ENCODE measurements at regions not wholly inside any gene's neighbourhood (a gene's known extent, or its start where the extent isn't known, plus 50 kb on each side); places are given as distances from the start of the nearest gene placed in this dataset.
"Not testable (repeated sequence)": the region's sequence is repeated elsewhere in the genome, so short reads cannot be mapped to it uniquely, and the experiment has no call there.

GRCh38 chr10:33092596-33092995 lies 134.6 kb upstream of the ITGB1 start:
- Histone ChIP-seq H3K9ac (ENCODE audit: low read depth in 1 of 2, low read length in 2 of 2) (no peak overlapping the region), H3K4me1 (ENCODE audit: control insufficient read depth in 1 of 2, insufficient read depth in 2 of 2, low read length in 2 of 2) (no peaks in the 10 kb centered on the region), H3K36me3 (ENCODE audit: control insufficient read depth in 1 of 2, insufficient read depth in 2 of 2, low read length in 2 of 2) (no peaks in the 10 kb centered on the region), H3K9me3 (ENCODE audit: control insufficient read depth in 1 of 2, low read length in 2 of 2) (peaks cover 0 to 7% of the 10 kb centered on the region in 2 donors), H3K27me3 (ENCODE audit: control insufficient read depth in 1 of 2, insufficient read depth in 2 of 2, low read length in 2 of 2) (no peaks in the 10 kb centered on the region), H3K4me3 (ENCODE audit: low read depth in 1 of 2, low read length in 2 of 2) (no peak overlapping the region), H3K27ac (ENCODE audit: low read depth, low read length) (no peak overlapping the region)

- Histone ChIP-seq H3K36me3 (ENCODE audit: control insufficient read depth in 1 of 2, insufficient read depth in 2 of 2, low read length in 2 of 2) (no peaks in the 10 kb centered on the region), H3K4me1 (ENCODE audit: control insufficient read depth in 1 of 2, insufficient read depth in 2 of 2, low read length in 2 of 2) (no peaks in the 10 kb centered on the region), H3K27ac (ENCODE audit: low read depth, low read length) (no peak overlapping the region), H3K27me3 (ENCODE audit: control insufficient read depth in 1 of 2, insufficient read depth in 2 of 2, low read length in 2 of 2) (no peaks in the 10 kb centered on the region), H3K9me3 (ENCODE audit: control insufficient read depth in 1 of 2, low read length in 2 of 2) (peaks cover 0 to 7% of the 10 kb centered on the region in 2 donors), H3K4me3 (ENCODE audit: low read depth in 1 of 2, low read length in 2 of 2) (no peak overlapping the region), H3K9ac (ENCODE audit: low read depth in 1 of 2, low read length in 2 of 2) (no peak overlapping the region)
Measured at GRCh38 chr10:33091201-33091600, 133.2 kb upstream of the ITGB1 start.

GRCh38 chr10:33088990-33089389 lies 131.0 kb upstream of the ITGB1 start:
- Histone ChIP-seq H3K27me3 (ENCODE audit: control insufficient read depth in 1 of 2, insufficient read depth in 2 of 2, low read length in 2 of 2) (no peaks in the 10 kb centered on the region), H3K9ac (ENCODE audit: low read depth in 1 of 2, low read length in 2 of 2) (no peak overlapping the region), H3K4me3 (ENCODE audit: low read depth in 1 of 2, low read length in 2 of 2) (no peak overlapping the region), H3K27ac (ENCODE audit: low read depth, low read length) (no peak overlapping the region), H3K9me3 (ENCODE audit: control insufficient read depth in 1 of 2, low read length in 2 of 2) (no peaks in the 10 kb centered on the region), H3K4me1 (ENCODE audit: control insufficient read depth in 1 of 2, insufficient read depth in 2 of 2, low read length in 2 of 2) (no peaks in the 10 kb centered on the region), H3K36me3 (ENCODE audit: control insufficient read depth in 1 of 2, insufficient read depth in 2 of 2, low read length in 2 of 2) (no peaks in the 10 kb centered on the region)

- Histone ChIP-seq H3K4me3 (ENCODE audit: low read depth in 1 of 2, low read length in 2 of 2) (no peak overlapping the region), H3K27ac (ENCODE audit: low read depth, low read length) (no peak overlapping the region), H3K36me3 (ENCODE audit: control insufficient read depth in 1 of 2, insufficient read depth in 2 of 2, low read length in 2 of 2) (no peaks in the 10 kb centered on the region), H3K9me3 (ENCODE audit: control insufficient read depth in 1 of 2, low read length in 2 of 2) (no peaks in the 10 kb centered on the region), H3K27me3 (ENCODE audit: control insufficient read depth in 1 of 2, insufficient read depth in 2 of 2, low read length in 2 of 2) (no peaks in the 10 kb centered on the region), H3K9ac (ENCODE audit: low read depth in 1 of 2, low read length in 2 of 2) (no peak overlapping the region), H3K4me1 (ENCODE audit: control insufficient read depth in 1 of 2, insufficient read depth in 2 of 2, low read length in 2 of 2) (no peaks in the 10 kb centered on the region)
Measured at GRCh38 chr10:33087922-33088321, 129.9 kb upstream of the ITGB1 start.

GRCh38 chr10:33087152-33087551 lies 129.1 kb upstream of the ITGB1 start:
- Histone ChIP-seq H3K36me3 (ENCODE audit: control insufficient read depth in 1 of 2, insufficient read depth in 2 of 2, low read length in 2 of 2) (no peaks in the 10 kb centered on the region), H3K4me1 (ENCODE audit: control insufficient read depth in 1 of 2, insufficient read depth in 2 of 2, low read length in 2 of 2) (no peaks in the 10 kb centered on the region), H3K4me3 (ENCODE audit: low read depth in 1 of 2, low read length in 2 of 2) (no peak overlapping the region), H3K27ac (ENCODE audit: low read depth, low read length) (no peak overlapping the region), H3K9me3 (ENCODE audit: control insufficient read depth in 1 of 2, low read length in 2 of 2) (no peaks in the 10 kb centered on the region), H3K27me3 (ENCODE audit: control insufficient read depth in 1 of 2, insufficient read depth in 2 of 2, low read length in 2 of 2) (no peaks in the 10 kb centered on the region), H3K9ac (ENCODE audit: low read depth in 1 of 2, low read length in 2 of 2) (no peak overlapping the region)

- Histone ChIP-seq H3K9me3 (ENCODE audit: control insufficient read depth in 1 of 2, low read length in 2 of 2) (no peaks in the 10 kb centered on the region), H3K9ac (ENCODE audit: low read depth in 1 of 2, low read length in 2 of 2) (no peak overlapping the region), H3K36me3 (ENCODE audit: control insufficient read depth in 1 of 2, insufficient read depth in 2 of 2, low read length in 2 of 2) (no peaks in the 10 kb centered on the region), H3K4me1 (ENCODE audit: control insufficient read depth in 1 of 2, insufficient read depth in 2 of 2, low read length in 2 of 2) (no peaks in the 10 kb centered on the region), H3K27me3 (ENCODE audit: control insufficient read depth in 1 of 2, insufficient read depth in 2 of 2, low read length in 2 of 2) (no peaks in the 10 kb centered on the region), H3K4me3 (ENCODE audit: low read depth in 1 of 2, low read length in 2 of 2) (no peak overlapping the region), H3K27ac (ENCODE audit: low read depth, low read length) (no peak overlapping the region)
Measured at GRCh38 chr10:33086100-33086499, 128.1 kb upstream of the ITGB1 start.

GRCh38 chr10:33085313-33085833 lies 127.3 kb upstream of the ITGB1 start:
- Histone ChIP-seq H3K9ac (ENCODE audit: low read depth in 1 of 2, low read length in 2 of 2) (no peak overlapping the region), H3K9me3 (ENCODE audit: control insufficient read depth in 1 of 2, low read length in 2 of 2) (no peaks in the 10 kb centered on the region), H3K27ac (ENCODE audit: low read depth, low read length) (no peak overlapping the region), H3K36me3 (ENCODE audit: control insufficient read depth in 1 of 2, insufficient read depth in 2 of 2, low read length in 2 of 2) (no peaks in the 10 kb centered on the region), H3K27me3 (ENCODE audit: control insufficient read depth in 1 of 2, insufficient read depth in 2 of 2, low read length in 2 of 2) (no peaks in the 10 kb centered on the region), H3K4me1 (ENCODE audit: control insufficient read depth in 1 of 2, insufficient read depth in 2 of 2, low read length in 2 of 2) (no peaks in the 10 kb centered on the region), H3K4me3 (ENCODE audit: low read depth in 1 of 2, low read length in 2 of 2) (no peak overlapping the region)

GRCh38 chr10:33084453-33084852 lies 126.4 kb upstream of the ITGB1 start:
- Histone ChIP-seq H3K9ac (ENCODE audit: low read depth in 1 of 2, low read length in 2 of 2) (no peak overlapping the region), H3K4me3 (ENCODE audit: low read depth in 1 of 2, low read length in 2 of 2) (no peak overlapping the region), H3K4me1 (ENCODE audit: control insufficient read depth in 1 of 2, insufficient read depth in 2 of 2, low read length in 2 of 2) (no peaks in the 10 kb centered on the region), H3K36me3 (ENCODE audit: control insufficient read depth in 1 of 2, insufficient read depth in 2 of 2, low read length in 2 of 2) (no peaks in the 10 kb centered on the region), H3K9me3 (ENCODE audit: control insufficient read depth in 1 of 2, low read length in 2 of 2) (no peaks in the 10 kb centered on the region), H3K27me3 (ENCODE audit: control insufficient read depth in 1 of 2, insufficient read depth in 2 of 2, low read length in 2 of 2) (no peaks in the 10 kb centered on the region), H3K27ac (ENCODE audit: low read depth, low read length) (no peak overlapping the region)

- no peaks in the 10 kb centered on the region for H3K27me3 ChIP-seq (ENCODE audit: control insufficient read depth in 1 of 2, insufficient read depth in 2 of 2, low read length in 2 of 2)
- no peak overlapping the region for H3K27ac ChIP-seq (ENCODE audit: low read depth, low read length)
- H3K4me1 ChIP-seq (ENCODE audit: control insufficient read depth in 1 of 2, insufficient read depth in 2 of 2, low read length in 2 of 2), result no peaks in the 10 kb centered on the region
- H3K36me3 ChIP-seq (ENCODE audit: control insufficient read depth in 1 of 2, insufficient read depth in 2 of 2, low read length in 2 of 2), result no peaks in the 10 kb centered on the region
- no peaks in the 10 kb centered on the region for H3K9me3 ChIP-seq (ENCODE audit: control insufficient read depth in 1 of 2, low read length in 2 of 2)
- no peak overlapping the region for H3K9ac ChIP-seq (ENCODE audit: low read depth in 1 of 2, low read length in 2 of 2)
- H3K4me3 ChIP-seq (ENCODE audit: low read depth in 1 of 2, low read length in 2 of 2), result no peak overlapping the region
Measured at GRCh38 chr10:33082373-33082895, 124.4 kb upstream of the ITGB1 start.

GRCh38 chr10:33080467-33080866 lies 122.4 kb upstream of the ITGB1 start:
- not testable (repeated sequence) for H3K4me1 ChIP-seq (ENCODE audit: control insufficient read depth in 1 of 2, insufficient read depth in 2 of 2, low read length in 2 of 2); H3K9ac ChIP-seq (ENCODE audit: low read depth in 1 of 2, low read length in 2 of 2); H3K36me3 ChIP-seq (ENCODE audit: control insufficient read depth in 1 of 2, insufficient read depth in 2 of 2, low read length in 2 of 2); H3K9me3 ChIP-seq (ENCODE audit: control insufficient read depth in 1 of 2, low read length in 2 of 2); H3K4me3 ChIP-seq (ENCODE audit: low read depth in 1 of 2, low read length in 2 of 2); H3K27ac ChIP-seq (ENCODE audit: low read depth, low read length); H3K27me3 ChIP-seq (ENCODE audit: control insufficient read depth in 1 of 2, insufficient read depth in 2 of 2, low read length in 2 of 2)

GRCh38 chr10:33074443-33074842 lies 116.4 kb upstream of the ITGB1 start:
- Histone ChIP-seq H3K36me3 (ENCODE audit: control insufficient read depth in 1 of 2, insufficient read depth in 2 of 2, low read length in 2 of 2) (no peaks in the 10 kb centered on the region), H3K27me3 (ENCODE audit: control insufficient read depth in 1 of 2, insufficient read depth in 2 of 2, low read length in 2 of 2) (no peaks in the 10 kb centered on the region), H3K9ac (ENCODE audit: low read depth in 1 of 2, low read length in 2 of 2) (no peak overlapping the region), H3K9me3 (ENCODE audit: control insufficient read depth in 1 of 2, low read length in 2 of 2) (no peaks in the 10 kb centered on the region), H3K4me1 (ENCODE audit: control insufficient read depth in 1 of 2, insufficient read depth in 2 of 2, low read length in 2 of 2) (no peaks in the 10 kb centered on the region), H3K4me3 (ENCODE audit: low read depth in 1 of 2, low read length in 2 of 2) (no peak overlapping the region), H3K27ac (ENCODE audit: low read depth, low read length) (no peak overlapping the region)
